ENCODE measurements at regions not wholly inside any gene's neighbourhood (a gene's known extent, or its start where the extent isn't known, plus 50 kb on each side); places are given as distances from the start of the nearest gene placed in this dataset.

DNA sequence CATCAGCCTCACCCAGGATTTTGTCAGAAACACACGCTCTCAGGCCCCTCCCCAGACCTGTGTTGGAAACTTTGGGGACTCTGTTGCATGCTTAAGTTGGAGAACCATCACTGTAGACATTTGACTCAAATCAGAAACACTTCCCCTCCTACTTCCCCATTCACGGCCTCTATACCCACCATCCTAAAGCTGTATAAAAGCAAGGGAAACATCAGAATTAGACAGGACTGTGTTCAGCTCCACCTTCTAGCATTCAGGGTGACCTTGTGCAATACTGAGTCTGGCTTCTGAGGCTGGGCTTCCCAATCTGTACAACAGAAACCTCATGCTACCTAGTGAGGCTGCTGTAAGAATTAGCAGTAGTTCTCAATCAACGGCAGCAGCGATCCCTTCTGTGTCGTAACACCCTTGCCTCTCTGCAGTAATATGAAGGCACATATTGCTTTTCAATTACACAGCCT, 252.3 kb downstream of the LY86 start:
- peak; percentile 10 for DNase-seq (ENCODE audit: low spot score)

DNA sequence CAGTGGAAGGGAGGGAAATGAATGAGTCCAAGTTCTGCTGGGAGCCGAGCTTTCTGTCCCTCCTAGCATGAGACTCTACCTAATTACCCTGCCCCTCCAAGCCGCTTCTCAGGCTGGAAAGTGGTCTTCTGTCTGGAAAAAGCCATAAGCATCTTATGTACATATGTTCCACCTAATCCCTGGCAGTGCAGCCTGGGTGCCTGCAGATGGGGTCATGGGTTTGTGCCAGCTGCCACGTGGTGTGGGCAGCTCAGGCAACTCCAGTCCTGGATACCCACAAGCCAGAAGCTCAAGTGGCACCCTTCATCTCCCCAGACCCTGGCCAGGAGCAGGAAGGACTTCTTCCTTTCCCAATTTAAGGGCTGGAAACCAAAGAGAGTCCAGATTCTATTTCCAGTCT, 253.1 kb downstream of the LY86 start:
- no peak for DNase-seq (ENCODE audit: low spot score)

DNA sequence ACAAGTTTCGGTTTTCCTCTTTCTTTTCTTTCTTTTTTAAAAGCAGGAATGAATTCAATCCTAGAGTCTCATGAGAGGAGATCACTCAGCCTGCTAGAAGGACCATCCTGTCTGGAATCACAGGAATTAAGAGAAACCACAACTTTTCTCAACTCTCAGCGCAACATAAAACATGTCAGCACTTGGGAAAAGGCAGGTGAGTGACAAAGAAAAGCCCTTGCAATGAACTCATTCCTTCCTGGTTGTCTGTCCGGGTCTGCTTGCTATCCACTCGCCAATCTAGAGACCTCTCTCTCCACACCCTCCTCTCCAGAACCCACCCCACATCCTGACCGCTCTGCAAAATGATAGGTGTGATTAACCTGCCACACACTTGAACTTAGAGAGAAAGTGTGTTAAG, 253.8 kb downstream of the LY86 start:
- no peak for DNase-seq (ENCODE audit: low spot score)

DNA sequence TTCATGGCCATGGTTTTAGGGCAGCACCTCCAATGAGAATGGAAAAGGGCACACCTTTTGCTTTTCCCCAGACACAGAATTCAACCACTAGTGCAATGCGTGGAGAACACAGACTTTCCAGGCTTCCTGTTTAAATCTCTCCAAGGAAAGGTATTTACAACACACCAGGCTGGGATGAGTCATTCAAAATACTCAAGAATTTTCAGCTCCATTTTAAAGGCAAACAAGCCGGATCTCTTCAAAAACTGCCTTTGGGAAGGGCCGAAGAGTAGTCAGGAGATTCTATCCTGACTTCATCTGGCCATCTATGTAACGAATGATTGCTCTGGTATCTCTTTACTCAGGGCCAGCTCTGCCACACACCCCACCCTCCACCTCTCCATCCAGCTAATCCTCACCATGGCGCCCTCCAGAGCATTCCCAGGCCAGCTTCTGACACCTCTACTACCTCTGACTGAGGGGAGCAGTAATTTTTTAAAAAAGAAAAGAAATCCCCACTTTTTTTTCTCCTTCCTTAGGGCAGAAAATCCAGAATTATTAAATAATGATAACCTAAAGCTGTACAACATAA, 254.6 kb downstream of the LY86 start:
- no peak for DNase-seq (ENCODE audit: low spot score)

DNA sequence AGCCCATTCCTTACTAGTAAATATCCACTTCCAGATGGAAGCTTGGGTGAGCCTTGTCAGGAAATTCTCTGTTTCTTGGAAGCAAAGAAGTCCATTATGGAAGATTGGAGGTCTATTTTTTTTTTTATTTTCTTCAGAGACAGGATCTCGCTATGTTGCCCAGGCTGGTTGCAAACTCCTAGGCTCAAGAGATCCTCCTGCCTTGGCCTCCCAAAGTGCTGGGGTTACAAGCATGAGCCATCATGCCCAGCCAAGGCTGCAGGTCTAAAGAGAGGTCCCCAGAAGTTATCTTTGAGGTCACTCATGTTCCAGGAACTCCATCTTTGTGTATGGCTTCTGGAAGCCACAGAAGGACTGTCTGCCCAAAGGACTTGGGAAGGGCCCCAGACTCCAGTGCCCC, 255.3 kb downstream of the LY86 start:
- no peak for DNase-seq (ENCODE audit: low spot score)

DNA sequence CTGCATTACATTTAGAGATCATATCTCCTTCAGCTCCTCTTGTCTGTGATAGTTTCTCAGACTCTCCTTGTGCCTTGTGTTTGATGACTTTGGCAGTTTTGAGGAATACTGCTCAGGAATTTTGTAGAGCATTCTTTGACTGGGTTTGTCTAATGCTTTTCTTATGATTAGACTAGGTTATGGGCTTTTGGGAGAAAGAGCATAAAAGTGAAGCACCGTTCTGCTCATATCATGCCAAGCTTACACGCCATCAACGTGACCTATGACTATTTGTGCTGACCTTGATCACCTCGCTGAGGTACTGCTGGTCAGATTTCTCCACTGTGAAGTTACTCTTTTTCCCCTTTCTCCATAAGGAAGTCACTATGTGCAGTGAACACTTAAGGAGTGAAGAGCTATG, 256.0 kb downstream of the LY86 start:
- no peak for DNase-seq (ENCODE audit: low spot score)

DNA sequence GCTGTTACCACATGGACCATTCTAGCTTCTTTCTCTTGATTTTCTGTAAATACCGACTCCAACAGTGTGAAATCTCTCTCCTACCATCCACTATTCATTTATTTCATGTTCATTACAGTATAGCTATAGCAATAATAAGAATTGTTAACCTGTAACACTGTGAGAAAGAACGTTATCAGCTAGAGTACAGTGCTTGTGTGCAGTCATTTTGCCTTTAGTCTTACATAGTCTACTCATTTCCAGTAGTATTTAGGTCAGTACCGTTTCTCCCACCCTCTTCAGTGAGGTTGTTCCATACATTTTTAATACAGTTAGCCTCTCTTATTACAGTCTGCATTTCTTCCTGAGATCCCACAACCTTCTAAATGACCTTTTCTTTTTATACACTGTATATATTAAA, 257.1 kb downstream of the LY86 start:
- no peak for DNase-seq (ENCODE audit: low spot score)

DNA sequence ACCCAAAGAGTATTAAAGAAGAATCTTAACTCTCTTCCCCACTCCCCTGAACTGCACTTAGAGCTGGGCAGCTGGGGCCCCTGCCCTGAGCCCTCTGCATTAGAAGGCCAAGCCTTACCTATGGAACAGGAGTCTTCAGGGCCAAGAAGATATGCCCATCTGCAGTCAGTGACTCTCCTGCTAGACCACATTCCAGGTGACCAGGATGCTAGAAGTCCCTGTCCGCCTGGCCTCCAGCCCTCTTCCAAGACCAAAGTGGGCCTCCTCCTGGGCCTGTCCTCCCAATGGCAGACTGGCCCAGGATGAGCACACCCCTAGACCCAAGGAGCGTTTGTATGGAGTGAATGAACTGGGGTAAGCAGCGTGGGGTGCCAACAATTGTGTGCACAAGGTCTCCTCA, 259.1 kb downstream of the LY86 start:
- no peak for DNase-seq (ENCODE audit: low spot score)

DNA sequence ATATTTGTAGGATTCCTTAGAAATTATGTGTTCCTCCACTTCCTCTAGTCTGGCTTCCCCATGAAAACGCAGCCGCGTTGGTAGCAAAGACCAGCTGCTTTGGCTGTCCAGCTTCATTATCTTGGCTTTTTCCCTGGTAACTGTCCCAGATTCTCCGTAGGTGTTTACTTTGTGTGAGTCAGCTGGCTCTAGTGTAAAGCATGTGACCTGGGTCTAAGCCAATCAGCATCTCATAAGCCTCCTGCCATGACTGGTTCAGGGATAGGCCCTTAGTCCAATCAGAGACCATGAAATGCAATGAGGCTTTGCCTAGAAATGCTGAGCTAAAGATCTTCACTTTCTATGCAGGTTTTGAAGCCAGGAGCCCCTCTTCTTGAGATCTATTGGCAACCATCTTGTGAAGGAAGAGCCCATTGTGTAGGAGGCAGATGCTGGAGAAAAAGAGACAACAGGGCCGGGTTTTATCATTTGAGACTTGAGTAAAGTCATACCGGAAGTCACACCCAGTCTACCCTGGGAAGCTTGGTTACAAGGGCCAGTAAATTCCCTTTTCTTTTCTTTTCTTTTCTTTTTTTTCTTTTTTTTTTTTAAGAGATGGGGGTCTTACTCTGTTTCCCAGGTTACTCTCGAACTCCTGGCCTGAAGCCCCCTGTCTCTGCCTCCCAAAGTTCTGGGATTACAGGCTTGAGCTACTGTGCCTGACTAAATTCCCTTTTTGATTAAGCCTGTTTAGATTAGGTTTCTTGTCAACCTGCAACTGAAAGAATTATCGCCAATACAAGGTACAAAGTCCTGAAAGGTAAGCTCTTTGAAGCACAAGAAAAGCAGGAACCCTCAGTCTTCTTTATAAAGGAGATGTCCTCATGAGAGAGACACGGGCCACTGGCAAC, 256.5 kb upstream of the RREB1 start:
- no peak for DNase-seq (ENCODE audit: low spot score)

DNA sequence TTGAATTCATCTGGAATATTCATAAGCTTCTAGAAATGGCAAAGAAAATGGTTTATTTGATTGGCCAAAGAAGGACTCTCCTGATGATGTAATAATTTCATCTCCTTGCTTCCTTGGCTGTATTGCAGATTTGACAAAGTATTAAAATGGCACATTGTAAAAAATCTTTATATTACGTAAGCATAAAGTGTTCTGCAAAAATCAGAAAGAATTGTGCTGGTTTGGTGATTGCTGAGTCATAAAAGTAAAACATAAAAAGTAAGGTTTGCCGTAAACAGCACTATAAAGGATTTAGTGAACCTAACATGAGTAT, 255.9 kb upstream of the RREB1 start:
- no peak for DNase-seq (ENCODE audit: low spot score)

DNA sequence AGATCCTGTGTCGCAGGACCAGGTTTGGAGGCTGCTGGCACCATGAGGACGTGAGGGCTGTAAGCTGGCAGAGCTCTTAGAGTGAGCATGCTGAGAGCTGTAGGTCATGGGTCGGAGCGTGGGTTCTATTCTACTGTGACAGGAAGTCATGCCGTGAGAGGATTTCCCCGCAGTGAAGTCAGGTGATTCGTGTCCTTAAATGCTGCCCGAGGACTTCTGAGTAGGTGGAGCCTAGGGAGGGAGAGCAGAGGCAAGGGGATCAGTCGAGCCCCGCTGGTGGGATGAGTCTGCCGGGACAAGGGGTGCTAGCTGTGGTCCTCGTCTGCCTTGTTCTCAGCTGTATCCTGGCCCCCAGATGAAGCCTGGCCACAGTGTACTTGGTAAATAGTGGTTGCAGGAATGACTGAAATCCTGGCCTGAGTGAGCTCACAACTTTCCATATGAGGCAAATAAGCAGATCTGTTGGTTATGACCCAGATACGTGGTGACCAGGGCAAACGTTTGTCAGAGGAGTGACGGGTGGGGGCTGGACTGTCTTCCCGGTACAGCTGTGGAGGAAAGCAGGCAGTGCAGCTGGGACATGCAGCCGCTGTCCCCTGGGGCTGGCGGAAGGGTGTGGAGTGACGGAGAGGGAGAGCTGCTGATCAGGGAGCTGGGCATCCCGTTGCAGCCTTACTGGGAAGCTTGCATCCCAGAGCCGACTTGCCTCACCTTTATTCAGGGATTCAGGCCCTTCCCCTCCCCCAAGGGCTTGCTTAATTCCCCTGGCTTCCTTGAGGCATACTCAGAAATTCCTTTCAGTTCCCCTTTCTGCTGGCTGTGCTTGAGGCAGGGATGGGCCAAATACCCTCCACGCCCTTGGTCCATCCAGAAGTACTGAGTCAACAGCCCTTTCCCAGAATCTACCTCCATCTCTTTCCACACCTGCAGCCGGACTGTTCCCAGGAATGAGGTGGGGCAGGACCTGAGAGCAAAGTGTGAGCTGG, 250.9 kb upstream of the RREB1 start:
- DNase-seq (ENCODE audit: low spot score) = peak; percentile 3

DNA sequence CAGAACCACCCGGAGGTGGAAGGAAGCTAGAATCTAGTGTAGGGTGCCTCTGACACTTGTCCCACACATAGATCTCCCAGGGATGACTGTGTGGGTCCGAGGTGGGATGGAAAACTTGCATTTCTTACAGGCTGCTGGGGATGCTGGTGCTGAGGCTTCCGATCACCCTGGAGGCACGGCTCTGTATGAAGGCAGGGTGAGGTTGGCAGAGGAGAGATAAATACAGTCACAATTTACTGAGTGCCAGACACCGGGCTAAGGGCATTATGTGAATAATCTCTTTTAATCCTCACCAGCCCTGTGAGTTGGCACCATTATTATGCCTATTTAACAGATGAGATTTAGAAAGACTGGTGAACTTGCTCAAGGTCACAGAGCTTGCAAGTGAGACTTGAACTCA, 250.2 kb upstream of the RREB1 start:
- DNase-seq (ENCODE audit: low spot score) = no peak

DNA sequence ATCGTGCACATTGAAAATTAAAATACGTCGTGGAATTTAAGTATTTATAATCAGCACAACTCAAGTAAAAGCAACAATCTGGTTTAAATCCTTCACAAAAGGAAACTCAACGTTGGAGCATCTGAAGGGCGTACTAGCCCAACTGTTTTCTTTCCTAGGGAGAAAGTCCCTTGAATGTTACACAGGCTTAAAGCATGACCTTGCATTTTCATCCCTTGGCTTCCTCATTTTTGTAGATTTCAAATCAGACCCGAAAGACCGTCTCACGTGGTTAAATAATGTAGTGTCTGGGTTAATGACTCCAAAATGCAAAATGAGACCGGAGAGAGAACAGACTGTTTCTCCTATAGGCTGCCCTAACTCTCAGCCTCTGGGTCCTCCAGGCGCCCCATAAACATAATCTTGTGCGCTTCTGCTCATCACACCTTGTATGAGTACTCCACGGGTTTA, 249.2 kb upstream of the RREB1 start:
- DNase-seq (ENCODE audit: low spot score) = no peak

DNA sequence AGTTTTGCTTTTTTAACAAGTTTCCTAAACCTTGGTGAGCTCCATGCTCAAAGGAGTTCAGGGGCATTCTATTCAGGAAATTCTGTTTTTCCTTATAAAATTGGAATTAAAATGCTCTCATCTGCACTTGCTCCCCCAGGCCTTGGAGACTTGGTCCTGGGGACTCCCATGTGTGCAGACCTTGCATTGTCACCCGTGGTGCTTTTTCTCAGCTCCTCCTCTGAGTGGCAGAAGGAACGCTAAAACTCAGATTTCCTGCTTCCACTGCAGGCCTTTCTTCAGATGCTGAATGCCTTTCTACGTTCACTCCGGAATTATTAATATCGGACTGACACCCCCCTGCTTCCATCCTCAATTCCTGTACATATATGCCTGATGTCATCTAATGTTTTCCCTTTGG, 248.7 kb upstream of the RREB1 start:
- no peak for DNase-seq (ENCODE audit: low spot score)

DNA sequence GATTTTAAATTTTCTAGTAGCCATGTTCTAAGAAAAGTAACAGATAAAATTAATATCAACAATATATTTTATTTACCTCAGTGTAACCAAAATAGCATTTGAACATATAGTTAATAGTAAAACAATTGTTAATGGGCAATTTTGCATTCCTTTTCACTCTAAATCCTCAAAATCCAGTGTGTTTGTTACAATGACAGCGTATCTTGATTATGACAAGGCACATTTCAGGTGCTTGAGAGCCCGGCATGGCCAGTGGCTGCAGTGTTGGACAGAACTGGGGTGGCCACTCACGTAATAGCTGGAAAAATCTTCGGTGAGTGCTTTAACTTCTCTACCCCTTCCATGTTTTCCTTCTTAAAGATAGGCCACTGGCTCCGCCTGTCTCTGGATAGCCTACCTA, 248.0 kb upstream of the RREB1 start:
- DNase-seq (ENCODE audit: low spot score) = no peak

DNA sequence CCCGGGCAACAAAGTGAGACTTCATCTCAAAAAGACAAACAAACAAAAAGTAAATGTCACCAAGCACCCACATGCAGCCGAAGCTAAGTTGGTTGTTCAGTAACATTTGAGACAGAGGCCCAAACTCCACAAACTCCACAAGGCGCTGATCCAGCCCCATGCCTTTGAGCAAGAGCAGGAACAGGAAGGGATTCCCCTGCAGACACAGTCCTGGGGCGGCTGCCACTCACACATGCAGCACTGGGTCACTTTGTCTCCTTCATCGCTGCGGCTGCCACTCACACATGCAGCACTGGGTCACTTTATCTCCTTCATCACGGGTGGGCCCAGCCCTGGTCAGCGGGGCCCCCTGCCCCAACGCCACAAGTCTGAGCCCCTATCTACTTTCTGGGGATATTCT, 246.9 kb upstream of the RREB1 start:
- DNase-seq (ENCODE audit: low spot score) = no peak

DNA sequence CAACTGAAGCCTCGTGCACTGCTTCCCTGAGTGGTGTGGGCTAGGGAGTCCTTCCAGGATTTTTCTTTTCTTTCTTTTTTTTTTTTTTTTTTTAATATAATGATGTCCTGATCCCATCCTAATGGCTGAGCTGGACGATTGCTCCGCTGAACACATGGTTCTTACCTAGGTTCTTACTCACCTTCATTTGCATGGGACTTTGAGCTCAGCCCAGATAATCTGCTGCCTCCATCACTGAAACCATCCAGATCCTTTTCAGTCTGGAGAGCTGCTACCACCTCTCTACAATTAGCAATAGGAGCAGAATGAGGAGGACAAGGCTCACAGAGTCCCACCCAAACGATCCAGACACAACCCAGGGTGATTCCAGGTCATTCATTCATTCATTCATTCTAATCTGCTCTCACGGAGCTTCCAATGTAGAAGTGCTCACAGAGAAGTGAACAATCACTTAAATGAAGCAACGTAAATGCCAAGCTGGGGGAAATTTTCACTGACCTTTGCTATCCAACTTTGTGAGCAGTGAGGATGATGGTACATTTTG, 246.3 kb upstream of the RREB1 start:
- DNase-seq (ENCODE audit: low spot score) = no peak

DNA sequence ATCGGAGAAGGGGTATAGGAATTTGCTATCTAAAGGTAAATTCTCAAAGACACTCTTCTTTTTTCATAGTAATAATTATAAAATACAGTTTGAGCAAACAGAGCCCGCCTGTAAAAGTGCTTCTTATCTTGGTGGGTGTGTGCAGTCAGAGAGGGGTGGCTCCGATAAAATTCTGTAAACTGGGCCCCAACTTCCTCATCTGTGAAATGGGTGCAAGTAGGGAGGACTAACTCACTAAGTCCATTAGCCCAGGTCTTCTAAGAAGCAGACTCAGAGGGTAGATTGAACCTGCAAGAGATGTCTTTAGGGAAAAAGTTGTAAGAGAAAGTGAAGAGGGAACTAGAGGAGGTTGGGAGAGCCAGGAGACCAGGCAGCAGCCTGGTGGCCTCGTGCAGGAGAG, 245.8 kb upstream of the RREB1 start:
- no peak for DNase-seq (ENCODE audit: low spot score)

DNA sequence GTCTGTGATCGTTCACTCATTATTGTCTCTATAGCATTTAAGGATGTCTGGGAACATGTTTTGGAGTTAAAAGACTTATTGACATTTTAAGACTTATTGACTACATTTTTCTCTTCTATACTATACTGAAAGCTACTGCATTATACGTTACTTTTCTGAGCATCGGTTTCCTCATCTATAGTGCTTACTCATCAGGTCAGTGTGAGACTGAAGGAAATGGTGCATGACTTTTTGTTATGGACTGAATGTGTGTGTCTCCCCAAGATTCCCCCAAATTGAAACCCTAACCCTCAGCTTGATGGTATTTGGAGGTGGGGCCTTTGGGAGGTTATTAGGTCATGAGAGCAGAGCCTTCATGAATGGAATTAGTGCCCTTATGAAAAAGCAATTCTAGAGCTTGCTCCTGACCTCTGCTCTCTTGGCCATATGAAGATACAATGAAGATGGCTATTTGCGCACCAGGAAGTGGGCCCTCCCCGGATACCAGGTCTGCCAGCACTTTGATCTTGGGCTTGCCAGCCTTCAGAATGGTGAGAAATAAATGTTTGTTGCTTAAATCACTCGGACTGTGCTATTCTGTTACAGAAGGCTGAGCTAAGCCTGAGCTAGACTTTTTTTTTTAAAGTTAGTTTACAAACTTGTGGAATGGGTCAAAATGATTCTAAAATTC, 243.7 kb upstream of the RREB1 start:
- no peak for DNase-seq (ENCODE audit: low spot score)

DNA sequence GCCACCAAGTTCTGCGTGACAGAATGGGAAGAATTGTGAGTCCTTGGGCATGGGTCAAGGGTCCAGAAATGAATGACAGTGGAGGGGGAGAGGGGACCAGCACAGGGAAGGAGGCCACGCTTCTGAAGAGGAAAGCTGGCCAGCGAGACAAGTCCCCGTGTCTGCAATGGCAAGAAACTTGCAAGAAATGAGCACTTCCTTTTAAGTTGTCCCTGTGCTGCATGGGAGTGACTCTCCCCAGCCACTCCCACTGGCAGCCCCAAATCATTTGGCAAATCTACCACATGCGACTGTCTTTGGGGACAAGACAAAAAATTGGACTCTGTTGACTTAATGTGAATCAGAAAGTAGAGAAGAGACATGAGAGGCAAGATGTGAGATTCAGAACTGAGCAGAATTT, 242.2 kb upstream of the RREB1 start:
- no peak for DNase-seq (ENCODE audit: low spot score)

DNA sequence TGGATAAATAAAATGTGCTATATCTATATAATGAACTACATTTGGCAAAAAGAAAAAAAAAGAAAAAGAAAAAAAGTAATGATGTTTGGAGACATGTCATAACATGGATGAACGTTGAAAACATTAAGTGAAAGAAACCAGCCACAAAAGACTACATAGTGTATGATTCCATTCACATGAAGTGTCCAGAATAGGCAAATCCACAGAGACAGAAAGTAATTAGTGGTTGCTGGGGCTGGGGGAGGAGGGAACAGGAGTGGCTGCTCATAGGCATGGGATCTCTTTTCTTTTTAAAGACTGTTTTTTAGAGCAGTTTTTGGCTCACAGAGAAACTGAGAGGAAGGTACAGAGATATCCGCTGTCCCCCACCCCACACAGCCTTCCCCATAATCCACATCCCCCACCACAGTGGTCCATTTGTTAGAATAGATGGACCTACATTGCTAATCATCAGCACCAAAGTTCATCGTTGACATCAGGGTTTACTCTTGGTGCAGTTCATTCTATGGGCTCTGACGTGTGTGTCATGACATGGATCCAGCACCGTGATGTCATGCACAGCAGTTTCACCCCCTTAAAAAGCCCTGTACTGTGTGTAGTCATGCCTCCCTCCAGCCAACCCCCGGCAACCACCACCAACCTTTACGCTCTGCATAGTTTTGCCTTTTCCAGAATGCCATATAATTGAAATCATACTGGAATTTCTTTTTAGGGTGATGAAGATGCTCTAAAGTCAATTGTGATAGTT, 240.9 kb upstream of the RREB1 start:
- no peak for DNase-seq (ENCODE audit: low spot score)
